Globus pallidus (tissue), 1 donor: ENCODE measurements at regions not wholly inside any gene's neighbourhood (a gene's known extent, or its start where the extent isn't known, plus 50 kb on each side); places are given as distances from the start of the nearest gene placed in this dataset.

Experiments used
- DNase-seq: peaks from one replicate; pipeline ENCODE4 v3.0.0-alpha.2; 2015; ENCODE audit warnings: low spot score

DNA sequence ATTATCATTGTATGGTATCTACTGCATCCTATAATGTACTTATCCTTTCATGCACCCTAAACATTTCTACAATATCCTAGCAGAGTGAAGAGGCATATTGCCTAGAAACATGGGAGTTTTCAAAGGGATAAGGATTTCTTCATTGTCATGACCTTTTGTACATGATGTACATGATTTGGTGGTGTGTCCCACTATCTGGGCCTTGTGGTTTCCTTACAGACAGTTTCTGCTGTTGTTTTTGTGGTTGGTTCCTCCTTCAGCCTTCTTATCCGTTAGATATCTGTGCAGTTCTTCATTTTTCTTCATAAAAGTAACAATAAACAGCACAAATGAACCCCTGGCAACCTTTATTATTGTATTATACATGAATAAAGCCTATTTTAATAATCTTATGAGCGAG is 70.4 kb upstream of the BACH1 start:
- DNase-seq = no peak

DNA sequence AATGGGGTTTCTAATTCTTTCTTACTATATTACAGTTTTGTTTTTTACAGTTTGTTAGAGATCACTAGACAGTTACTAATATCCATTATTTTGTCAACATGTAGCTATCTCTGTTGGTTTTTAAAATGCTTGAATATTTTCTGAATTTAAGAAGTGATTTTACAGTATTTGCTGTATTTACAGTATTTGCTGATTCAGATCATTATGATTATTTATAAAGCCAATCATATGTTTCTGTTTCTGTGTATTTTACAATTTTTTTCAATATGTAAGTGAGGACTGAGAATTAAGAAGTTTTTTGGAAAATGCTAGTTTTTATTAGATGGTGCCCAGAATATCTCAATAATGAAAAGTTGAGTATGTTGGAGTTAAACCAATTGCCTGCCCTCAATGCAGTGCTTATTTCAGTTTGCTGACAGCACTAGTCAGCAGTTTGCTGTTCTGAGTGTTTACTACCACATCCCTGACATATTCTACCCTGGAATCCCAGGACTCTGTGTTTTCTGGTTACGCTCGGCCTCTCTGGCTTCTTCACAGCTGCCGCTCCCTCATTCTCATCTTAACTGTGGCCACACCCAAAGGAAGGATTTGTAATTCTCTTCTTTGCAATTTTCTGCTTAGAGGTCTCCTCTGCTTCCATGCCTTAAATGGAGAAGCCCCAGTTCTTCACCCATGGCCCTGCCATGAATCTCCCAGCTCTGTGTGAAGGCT is 68.0 kb upstream of the BACH1 start:
- DNase-seq = no peak

- DNase-seq = no peak
Observed at GRCh38 chr21:29231756-29232529, 66.8 kb upstream of the BACH1 start.

GRCh38 chr21:29232530-29233255 is 66.0 kb upstream of the BACH1 start:
- no peak for DNase-seq

- no peak for DNase-seq
Observed at GRCh38 chr21:29233256-29233546, 65.5 kb upstream of the BACH1 start.

- no peak for DNase-seq
Observed at GRCh38 chr21:29233611-29234540, 64.8 kb upstream of the BACH1 start.

- no peak for DNase-seq
Observed at GRCh38 chr21:29235714-29236197, 63.0 kb upstream of the BACH1 start.

- DNase-seq = no peak
Observed at GRCh38 chr21:29236201-29236600, 62.5 kb upstream of the BACH1 start.

GRCh38 chr21:29237110-29238052 is 61.3 kb upstream of the BACH1 start:
- DNase-seq = no peak

DNA sequence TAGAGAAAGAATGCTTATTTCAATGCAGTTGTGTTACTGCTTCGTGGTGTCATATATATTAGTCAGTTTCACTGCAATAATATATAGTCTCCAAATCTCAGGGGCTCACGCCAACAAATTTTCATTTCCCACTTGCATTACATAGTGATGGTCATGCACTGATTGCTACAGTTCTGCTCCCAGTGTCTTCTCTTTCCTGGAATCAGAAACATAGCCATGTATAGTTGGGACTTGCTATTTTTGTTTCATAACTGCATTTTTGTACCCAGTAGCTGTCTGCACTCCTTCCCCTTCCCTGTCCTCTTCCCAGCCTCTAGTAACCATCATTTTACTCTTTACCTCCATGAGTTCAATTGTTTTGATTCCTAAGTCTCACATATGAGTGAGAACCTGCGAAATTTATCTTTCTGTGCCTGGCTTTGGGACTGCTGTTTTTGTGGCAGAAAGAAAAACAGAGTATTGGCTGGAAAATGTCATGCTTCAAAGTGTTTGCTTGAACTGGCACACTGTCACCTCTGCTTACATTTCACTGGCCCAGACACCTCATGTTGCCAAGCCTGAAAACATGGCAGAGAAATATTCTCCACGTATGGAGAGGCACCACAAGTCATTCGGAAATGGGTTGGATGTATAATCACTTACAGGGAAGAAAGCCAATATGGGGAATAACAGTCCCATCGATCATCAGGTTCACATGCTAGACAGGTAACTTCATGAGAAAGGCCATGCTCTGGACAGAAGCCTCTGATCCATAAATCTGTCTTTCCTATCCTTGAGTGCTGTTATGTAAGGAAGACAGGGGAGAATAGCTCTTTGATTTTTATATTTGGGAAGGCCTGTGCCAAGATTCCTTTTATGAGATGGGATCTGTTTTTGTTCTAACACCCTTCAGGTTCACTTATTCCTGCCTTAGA is 60.4 kb upstream of the BACH1 start:
- no peak for DNase-seq

DNA sequence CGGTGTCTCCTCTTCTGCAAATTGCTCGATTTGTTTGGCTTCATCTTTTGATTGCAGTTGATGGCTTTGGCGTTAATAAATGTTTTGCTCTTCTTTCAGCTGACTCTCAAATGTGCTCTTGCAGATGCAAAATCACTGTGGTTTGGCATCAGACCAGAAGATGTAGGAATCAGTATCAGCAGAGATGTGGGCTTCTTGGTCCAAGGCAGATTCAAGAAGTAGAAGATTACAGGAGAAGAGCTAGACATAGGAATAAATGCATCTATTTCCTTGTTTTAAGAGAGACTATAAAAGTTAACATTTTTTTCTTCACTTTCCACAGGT is 59.8 kb upstream of the BACH1 start:
- peak; percentile 33 for DNase-seq

DNA sequence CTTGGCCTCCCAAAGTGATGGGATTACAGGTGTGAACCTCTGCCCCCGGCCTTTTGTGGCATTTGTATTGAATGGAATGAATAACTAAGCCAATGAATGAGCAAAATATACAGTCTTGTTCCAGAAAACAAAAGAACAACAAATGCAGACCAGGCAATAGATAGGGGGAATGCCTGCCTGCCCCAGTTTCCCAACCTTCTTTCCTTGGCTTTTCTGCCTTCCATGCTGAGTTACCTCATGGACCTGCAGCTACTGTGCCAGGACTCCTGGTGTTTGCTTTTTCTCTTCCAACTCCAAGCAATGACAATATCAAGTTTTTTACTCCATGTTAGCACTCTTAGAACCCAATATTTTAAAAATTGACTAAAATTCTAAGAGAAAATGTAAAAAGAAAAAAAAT is 58.6 kb upstream of the BACH1 start:
- no peak for DNase-seq

GRCh38 chr21:29242201-29242600 is 56.5 kb upstream of the BACH1 start:
- DNase-seq = no peak

- no peak for DNase-seq
Observed at GRCh38 chr21:29243188-29243587, 55.5 kb upstream of the BACH1 start.

GRCh38 chr21:29245104-29245643 is 53.5 kb upstream of the BACH1 start:
- DNase-seq = no peak

DNA sequence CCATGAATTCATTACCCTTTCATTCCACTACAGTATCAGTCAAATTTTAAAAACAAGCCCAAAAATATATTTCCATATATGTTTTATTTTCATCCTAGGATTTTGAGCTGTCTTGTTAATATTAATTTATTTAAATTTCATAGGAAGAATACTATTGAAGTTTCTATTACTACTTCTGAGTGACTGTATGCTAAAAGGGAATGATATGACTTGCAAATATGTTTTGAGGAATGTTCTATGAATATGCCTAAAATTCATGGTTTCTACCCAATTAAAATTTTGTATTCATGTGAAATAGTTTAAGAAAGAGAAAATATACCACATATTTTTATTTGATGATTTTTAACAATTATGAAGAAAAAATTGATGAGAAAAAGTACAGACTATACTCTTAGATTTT is 52.9 kb upstream of the BACH1 start:
- no peak for DNase-seq

GRCh38 chr21:29246614-29247013 is 52.1 kb upstream of the BACH1 start:
- no peak for DNase-seq

- DNase-seq = no peak
Observed at GRCh38 chr21:29248124-29248523, 50.6 kb upstream of the BACH1 start.
